ENCODE measurements at regions not wholly inside any gene's neighbourhood (a gene's known extent, or its start where the extent isn't known, plus 50 kb on each side); places are given as distances from the start of the nearest gene placed in this dataset.

GRCh38 chr3:184656458-184656828 is 55.4 kb downstream of the MAGEF1 start:
- TF ChIP-seq CTCF (optimal IDR thresholded peaks at IDR 0.05 in 1 of 3, IDR thresholded peaks at IDR 0.05 in 1 of 3, conservative IDR thresholded peaks at IDR 0.05 in 1 of 3; ENCODE audit: extremely low read depth in 1 of 3, insufficient read depth in 2 of 3, low read length in 3 of 3) (no peak), EZH2 (IDR thresholded peaks at IDR 0.05; ENCODE audit: low read length) (no peak)
